ENCODE measurements at regions not wholly inside any gene's neighbourhood (a gene's known extent, or its start where the extent isn't known, plus 50 kb on each side); places are given as distances from the start of the nearest gene placed in this dataset.
"Not testable (repeated sequence)": the region's sequence is repeated elsewhere in the genome, so short reads cannot be mapped to it uniquely, and the experiment has no call there.

- not testable (repeated sequence) for H3K27ac ChIP-seq; H3K4me1 ChIP-seq (ENCODE audit: low read depth); H3K27me3 ChIP-seq; DNase-seq (ENCODE audit: low read depth in 1 of 2, low spot score in 1 of 2); H3K36me3 ChIP-seq; H3K4me3 ChIP-seq; H3K9me3 ChIP-seq (ENCODE audit: low read depth)
Measured at GRCh38 chr1:149330081-149330335, 144.8 kb upstream of the NBPF19 start.

DNA sequence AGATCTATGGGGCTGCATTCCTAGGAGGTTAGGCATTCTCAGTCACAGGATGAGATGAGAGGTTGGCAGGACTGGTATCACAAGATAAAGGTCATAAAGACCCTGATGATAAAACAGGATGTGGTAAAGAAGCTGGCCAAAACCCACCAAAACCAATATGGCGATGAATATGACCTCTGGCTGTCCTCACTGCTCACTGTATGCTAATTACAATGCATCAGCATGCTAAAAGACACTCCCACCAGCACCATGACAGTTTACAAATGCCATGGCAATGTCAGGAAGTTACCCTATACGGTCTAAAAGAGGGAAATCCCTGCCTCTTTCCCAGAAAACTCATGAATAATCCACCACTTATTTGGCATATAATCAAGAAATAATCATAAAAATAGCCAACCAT lies 138.8 kb upstream of the NBPF19 start:
- H3K27ac ChIP-seq; H3K4me3 ChIP-seq; DNase-seq (ENCODE audit: low read depth in 1 of 2, low spot score in 1 of 2); H3K9me3 ChIP-seq (ENCODE audit: low read depth); H3K4me1 ChIP-seq (ENCODE audit: low read depth); H3K36me3 ChIP-seq; H3K27me3 ChIP-seq: not testable (repeated sequence)

DNA sequence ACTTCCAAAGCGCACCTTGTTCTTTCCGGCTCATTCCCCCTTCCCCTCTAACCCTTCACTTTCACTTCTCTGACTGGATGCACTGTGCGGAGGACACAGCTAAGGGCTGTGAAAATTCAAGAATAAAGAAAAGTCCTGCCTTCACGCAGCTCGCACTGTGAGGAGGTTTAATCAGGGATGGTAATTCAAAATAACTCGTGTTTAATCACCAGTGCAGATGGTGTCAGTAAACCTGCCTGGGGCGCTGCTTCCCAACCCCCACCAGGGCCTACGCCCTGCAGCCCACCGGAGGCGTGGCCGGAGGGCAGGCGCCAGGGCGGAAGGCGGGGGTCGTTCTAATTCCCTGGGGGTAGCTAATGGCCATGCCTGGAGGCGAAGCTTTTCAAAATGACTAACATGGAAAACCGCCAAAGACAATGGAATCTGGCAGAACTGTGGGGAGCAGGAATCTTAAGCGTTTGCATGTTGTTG lies 136.6 kb upstream of the NBPF19 start:
- H3K4me3 ChIP-seq; H3K27ac ChIP-seq; DNase-seq (ENCODE audit: low read depth in 1 of 2, low spot score in 1 of 2); H3K9me3 ChIP-seq (ENCODE audit: low read depth); H3K27me3 ChIP-seq; H3K4me1 ChIP-seq (ENCODE audit: low read depth); H3K36me3 ChIP-seq: not testable (repeated sequence)

GRCh38 chr1:149338698-149339097 lies 136.1 kb upstream of the NBPF19 start:
- not testable (repeated sequence) for H3K27me3 ChIP-seq; H3K36me3 ChIP-seq; DNase-seq (ENCODE audit: low read depth in 1 of 2, low spot score in 1 of 2); H3K4me3 ChIP-seq; H3K9me3 ChIP-seq (ENCODE audit: low read depth); H3K27ac ChIP-seq; H3K4me1 ChIP-seq (ENCODE audit: low read depth)

DNA sequence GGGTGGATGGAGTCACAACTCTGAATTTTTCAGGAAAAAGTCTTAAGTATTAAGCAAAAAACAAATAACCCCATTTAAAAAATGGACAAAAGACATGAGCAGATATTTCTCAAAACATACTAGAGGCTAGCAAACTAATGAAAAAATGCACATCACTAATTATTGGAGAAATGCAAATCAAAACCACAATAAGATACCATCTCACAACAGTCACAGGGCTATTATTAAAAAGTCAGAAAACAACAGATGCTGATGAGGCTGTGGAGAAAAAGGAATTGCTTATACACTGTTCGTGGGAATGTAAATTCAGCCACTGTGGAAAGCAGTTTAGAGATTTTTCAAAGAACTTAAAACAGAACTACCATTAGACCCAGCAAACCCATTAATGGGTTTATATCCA lies 125.4 kb upstream of the NBPF19 start:
- not testable (repeated sequence) for H3K9me3 ChIP-seq (ENCODE audit: low read depth); H3K27me3 ChIP-seq; H3K4me1 ChIP-seq (ENCODE audit: low read depth); H3K4me3 ChIP-seq; H3K36me3 ChIP-seq; H3K27ac ChIP-seq; DNase-seq (ENCODE audit: low read depth in 1 of 2, low spot score in 1 of 2)

GRCh38 chr1:149352205-149352604 lies 122.6 kb upstream of the NBPF19 start:
- not testable (repeated sequence) for DNase-seq (ENCODE audit: low read depth in 1 of 2, low spot score in 1 of 2); H3K4me1 ChIP-seq (ENCODE audit: low read depth); H3K36me3 ChIP-seq; H3K27ac ChIP-seq; H3K9me3 ChIP-seq (ENCODE audit: low read depth); H3K27me3 ChIP-seq; H3K4me3 ChIP-seq

GRCh38 chr1:149354579-149354978 lies 120.3 kb upstream of the NBPF19 start:
- H3K4me1 ChIP-seq (ENCODE audit: low read depth); H3K27ac ChIP-seq; H3K36me3 ChIP-seq; H3K27me3 ChIP-seq; H3K4me3 ChIP-seq; H3K9me3 ChIP-seq (ENCODE audit: low read depth); DNase-seq (ENCODE audit: low read depth in 1 of 2, low spot score in 1 of 2): not testable (repeated sequence)

DNA sequence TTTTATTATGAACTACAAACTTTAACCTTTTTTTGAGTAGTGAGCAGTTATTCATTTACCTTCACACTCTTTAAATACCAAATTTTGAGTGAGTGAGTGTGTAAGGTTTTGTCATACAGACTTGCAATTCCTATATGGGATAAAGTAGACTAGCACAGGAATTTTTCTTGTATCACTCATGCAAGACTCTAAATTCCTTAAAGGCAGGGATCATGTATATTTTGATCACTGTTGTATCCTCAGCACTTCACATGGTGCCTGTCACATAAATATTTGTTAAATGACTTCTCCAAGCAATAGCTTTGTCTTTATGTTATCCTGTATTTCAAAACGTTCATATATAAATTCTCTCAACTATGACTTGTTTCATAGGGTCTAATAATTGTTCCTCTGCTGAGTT lies 119.1 kb upstream of the NBPF19 start:
- not testable (repeated sequence) for H3K4me1 ChIP-seq (ENCODE audit: low read depth); H3K4me3 ChIP-seq; H3K9me3 ChIP-seq (ENCODE audit: low read depth); H3K27me3 ChIP-seq; H3K36me3 ChIP-seq; H3K27ac ChIP-seq; DNase-seq (ENCODE audit: low read depth in 1 of 2, low spot score in 1 of 2)

GRCh38 chr1:149356152-149356551 lies 118.7 kb upstream of the NBPF19 start:
- not testable (repeated sequence) for H3K4me3 ChIP-seq; H3K27ac ChIP-seq; H3K4me1 ChIP-seq (ENCODE audit: low read depth); H3K27me3 ChIP-seq; H3K36me3 ChIP-seq; H3K9me3 ChIP-seq (ENCODE audit: low read depth); DNase-seq (ENCODE audit: low read depth in 1 of 2, low spot score in 1 of 2)

DNA sequence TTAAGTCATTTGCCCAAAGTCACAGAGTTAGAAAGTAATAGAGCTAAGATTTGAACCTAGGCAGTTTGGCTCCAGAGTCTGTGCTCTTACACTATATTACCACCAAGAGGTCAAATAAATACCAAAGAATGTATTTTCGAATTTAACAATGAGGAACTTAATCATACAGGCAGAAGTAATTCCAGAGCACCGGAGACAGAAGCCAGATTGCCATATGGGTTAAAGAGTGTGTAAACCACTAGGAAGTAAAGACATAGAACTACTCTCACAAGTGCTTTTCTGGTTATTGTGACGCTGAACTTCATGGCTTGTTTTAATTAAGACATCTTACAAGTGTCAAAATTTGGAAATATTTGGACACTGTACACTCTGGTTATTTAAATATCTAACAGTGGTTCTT lies 114.5 kb upstream of the NBPF19 start:
- H3K27me3 ChIP-seq; H3K9me3 ChIP-seq (ENCODE audit: low read depth); H3K36me3 ChIP-seq; H3K27ac ChIP-seq; H3K4me3 ChIP-seq; H3K4me1 ChIP-seq (ENCODE audit: low read depth); DNase-seq (ENCODE audit: low read depth in 1 of 2, low spot score in 1 of 2): not testable (repeated sequence)

GRCh38 chr1:149361310-149361709 lies 113.5 kb upstream of the NBPF19 start:
- not testable (repeated sequence) for H3K4me3 ChIP-seq; H3K27me3 ChIP-seq; DNase-seq (ENCODE audit: low read depth in 1 of 2, low spot score in 1 of 2); H3K27ac ChIP-seq; H3K36me3 ChIP-seq; H3K4me1 ChIP-seq (ENCODE audit: low read depth); H3K9me3 ChIP-seq (ENCODE audit: low read depth)

GRCh38 chr1:149364188-149364981 lies 110.5 kb upstream of the NBPF19 start:
- H3K4me3 ChIP-seq; H3K27me3 ChIP-seq; H3K9me3 ChIP-seq (ENCODE audit: low read depth); DNase-seq (ENCODE audit: low read depth in 1 of 2, low spot score in 1 of 2); H3K27ac ChIP-seq; H3K36me3 ChIP-seq; H3K4me1 ChIP-seq (ENCODE audit: low read depth): not testable (repeated sequence)

- not testable (repeated sequence) for H3K9me3 ChIP-seq (ENCODE audit: low read depth); H3K4me1 ChIP-seq (ENCODE audit: low read depth); H3K27me3 ChIP-seq; DNase-seq (ENCODE audit: low read depth in 1 of 2, low spot score in 1 of 2); H3K4me3 ChIP-seq; H3K27ac ChIP-seq; H3K36me3 ChIP-seq
Measured at GRCh38 chr1:149366402-149366801, 108.4 kb upstream of the NBPF19 start.

- H3K27me3 ChIP-seq; H3K36me3 ChIP-seq; H3K4me1 ChIP-seq (ENCODE audit: low read depth): not testable (repeated sequence)
Measured at GRCh38 chr1:149367472-149368044, 107.3 kb upstream of the NBPF19 start.

DNA sequence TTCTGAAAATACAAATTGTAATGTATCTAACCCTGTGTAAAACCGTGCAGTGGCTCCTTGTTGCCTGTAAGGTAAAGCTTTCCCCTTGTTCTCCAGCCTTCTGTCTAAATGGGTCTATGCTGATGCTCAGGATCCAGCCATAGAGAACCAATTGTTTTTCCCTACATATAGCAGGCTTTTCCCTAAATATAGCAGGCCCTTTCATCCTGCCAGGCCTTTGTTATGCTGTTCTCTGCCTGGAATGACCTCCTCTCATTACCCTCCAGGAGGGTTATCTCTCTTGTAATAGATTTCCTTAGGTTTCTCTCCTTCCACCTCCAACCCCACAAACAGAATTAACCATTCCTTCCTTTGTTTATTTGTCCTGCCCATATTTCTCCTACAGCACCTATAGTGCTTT lies 106.5 kb upstream of the NBPF19 start:
- H3K4me1 ChIP-seq (ENCODE audit: low read depth); H3K27ac ChIP-seq; H3K4me3 ChIP-seq; H3K36me3 ChIP-seq; H3K27me3 ChIP-seq; H3K9me3 ChIP-seq (ENCODE audit: low read depth); DNase-seq (ENCODE audit: low read depth in 1 of 2, low spot score in 1 of 2): not testable (repeated sequence)

More at GRCh38 chr1:149367472-149368044, 107.3 kb upstream of the NBPF19 start:
- H3K27ac ChIP-seq; H3K9me3 ChIP-seq (ENCODE audit: low read depth); DNase-seq (ENCODE audit: low read depth in 1 of 2, low spot score in 1 of 2); H3K4me3 ChIP-seq: not testable (repeated sequence)
